GM12873 (cell line): ENCODE measurements at regions not wholly inside any gene's neighbourhood (a gene's known extent, or its start where the extent isn't known, plus 50 kb on each side); places are given as distances from the start of the nearest gene placed in this dataset.

Experiments
- CTCF ChIP-seq: IDR thresholded peaks from 2 replicates; pipeline ENCODE4 v1.5.1; 2012; ENCODE audit warnings: low read depth, mild to moderate bottlenecking, moderate library complexity, low read length, control low read depth; ENCODE audit not compliant: insufficient read depth; ENCODE audit errors: missing control alignments

GRCh38 chr13:82664183-82664582, 1218.1 kb downstream of the SLITRK1 start:
- TF ChIP-seq CTCF = no peak

- TF ChIP-seq CTCF = no peak
Observed at GRCh38 chr13:82661126-82661525, 1221.1 kb downstream of the SLITRK1 start.

DNA sequence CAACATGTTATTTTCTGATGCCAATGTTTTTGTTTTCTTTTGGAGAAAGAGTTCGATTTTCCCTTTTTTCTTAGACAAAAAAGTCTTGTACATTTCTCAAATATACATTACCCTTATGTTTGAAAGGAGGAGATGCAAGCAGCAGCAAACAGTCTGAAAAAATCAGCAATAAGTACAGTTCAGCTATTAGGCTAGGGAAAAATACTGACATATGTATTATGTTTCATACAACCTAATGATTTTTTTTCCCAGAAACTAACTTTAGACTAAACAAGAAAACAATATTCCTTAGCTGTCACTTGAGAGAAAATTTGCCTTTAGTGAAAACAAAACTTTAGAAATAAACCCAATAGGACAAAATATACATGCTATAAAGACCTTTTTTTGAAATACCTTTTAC, 1223.5 kb downstream of the SLITRK1 start:
- TF ChIP-seq CTCF = no peak

GRCh38 chr13:82657471-82657870, 1224.8 kb downstream of the SLITRK1 start:
- no peak for TF ChIP-seq CTCF

- no peak for TF ChIP-seq CTCF
Observed at GRCh38 chr13:82654861-82655855, 1227.1 kb downstream of the SLITRK1 start.

- TF ChIP-seq CTCF = no peak
Observed at GRCh38 chr13:82654143-82654542, 1228.1 kb downstream of the SLITRK1 start.

DNA sequence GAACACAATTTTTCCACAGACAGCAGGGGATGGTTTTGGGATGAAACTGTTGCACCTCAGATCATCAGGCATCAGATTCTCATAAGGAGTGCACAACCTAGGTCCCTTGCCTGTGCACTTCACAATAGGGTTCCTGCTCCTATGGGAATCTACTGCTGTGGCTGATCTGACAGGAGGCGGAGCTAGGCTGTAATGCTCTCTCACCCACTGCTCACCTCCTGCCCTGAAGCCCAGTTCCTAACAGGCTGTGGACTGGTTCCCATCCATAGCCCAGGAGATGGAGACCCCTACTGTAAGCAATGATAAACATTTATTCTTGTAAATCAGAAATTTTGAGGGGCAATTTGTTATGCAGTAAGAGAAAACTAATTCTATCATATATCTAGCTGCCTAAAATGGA, 1234.7 kb downstream of the SLITRK1 start:
- no peak for TF ChIP-seq CTCF
